ENCODE measurements at regions not wholly inside any gene's neighbourhood (a gene's known extent, or its start where the extent isn't known, plus 50 kb on each side); places are given as distances from the start of the nearest gene placed in this dataset.

GRCh38 chr5:90285581-90285980, 124.0 kb downstream of the CETN3 start:
- intact Hi-C loops (cut with DNase I; ENCODE audit: low total_unique reads): no loop called here
- H3K36me3 ChIP-seq: no peaks in the 10 kb centered on the region
- no peak overlapping the region for H3K27ac ChIP-seq
- no peaks in the 10 kb centered on the region for H3K9me3 ChIP-seq
- H3K4me1 ChIP-seq: no peaks in the 10 kb centered on the region
- no peak overlapping the region for H3K4me3 ChIP-seq
- TF ChIP-seq POLR2A (IDR thresholded peaks at IDR 0.05) (no peak), CTCF (IDR thresholded peaks at IDR 0.05) (no peak), POLR2AphosphoS5 (IDR thresholded peaks at IDR 0.05) (no peak), EP300 (IDR thresholded peaks at IDR 0.05) (no peak)
- 17 to 60% (median 35%) methylated on average over 1 of the region's 1 CpG for WGBS, 5 donors
- DNase-seq: no peak
- H3K27me3 ChIP-seq: no peaks in the 10 kb centered on the region

- H3K4me1 ChIP-seq: no peaks in the 10 kb centered on the region
- H3K36me3 ChIP-seq: no peaks in the 10 kb centered on the region
- DNase-seq: no peak
- H3K27me3 ChIP-seq: no peaks in the 10 kb centered on the region
- H3K4me3 ChIP-seq: no peak overlapping the region
- no peak overlapping the region for H3K27ac ChIP-seq
- H3K9me3 ChIP-seq: no peaks in the 10 kb centered on the region
- WGBS, 5 donors: 87 to 93% (median 89%) methylated on average over 1 of the region's 1 CpG
- intact Hi-C loops (cut with DNase I; ENCODE audit: low total_unique reads): no loop called here
- TF ChIP-seq POLR2AphosphoS5 (IDR thresholded peaks at IDR 0.05) (no peak), POLR2A (IDR thresholded peaks at IDR 0.05) (no peak), EP300 (IDR thresholded peaks at IDR 0.05) (no peak), CTCF (IDR thresholded peaks at IDR 0.05) (no peak)
Observed at GRCh38 chr5:90284375-90284774, 125.2 kb downstream of the CETN3 start.

GRCh38 chr5:90279091-90279490, 130.5 kb downstream of the CETN3 start:
- no peak overlapping the region for H3K27ac ChIP-seq
- H3K4me3 ChIP-seq: no peak overlapping the region
- 80 to 86% (median 82%) methylated on average over 3 of the region's 3 CpGs for WGBS, 5 donors
- no peaks in the 10 kb centered on the region for H3K9me3 ChIP-seq
- H3K36me3 ChIP-seq: no peaks in the 10 kb centered on the region
- no peak for TF ChIP-seq POLR2AphosphoS5 (IDR thresholded peaks at IDR 0.05)
- TF ChIP-seq EP300 (IDR thresholded peaks at IDR 0.05): no peak
- no peak for TF ChIP-seq POLR2A (IDR thresholded peaks at IDR 0.05)
- no peak for TF ChIP-seq CTCF (IDR thresholded peaks at IDR 0.05)
- no peaks in the 10 kb centered on the region for H3K4me1 ChIP-seq
- no peaks in the 10 kb centered on the region for H3K27me3 ChIP-seq
- DNase-seq: no peak
- intact Hi-C loops (cut with DNase I; ENCODE audit: low total_unique reads): no loop called here

- 70 to 88% (median 80%) methylated on average over 2 of the region's 2 CpGs for WGBS, 5 donors
- no peak for DNase-seq
- Histone ChIP-seq H3K9me3 (no peaks in the 10 kb centered on the region), H3K27me3 (no peaks in the 10 kb centered on the region), H3K4me1 (no peaks in the 10 kb centered on the region), H3K27ac (no peak overlapping the region), H3K36me3 (no peaks in the 10 kb centered on the region), H3K4me3 (no peak overlapping the region)
- intact Hi-C loops (cut with DNase I; ENCODE audit: low total_unique reads): no loop called here
- TF ChIP-seq CTCF (IDR thresholded peaks at IDR 0.05): no peak
- no peak for TF ChIP-seq EP300 (IDR thresholded peaks at IDR 0.05)
- no peak for TF ChIP-seq POLR2A (IDR thresholded peaks at IDR 0.05)
- TF ChIP-seq POLR2AphosphoS5 (IDR thresholded peaks at IDR 0.05): no peak
Observed at GRCh38 chr5:90274216-90274615, 135.3 kb downstream of the CETN3 start.

Measured in stomach (tissue), 8 donors.